ENCODE measurements at regions not wholly inside any gene's neighbourhood (a gene's known extent, or its start where the extent isn't known, plus 50 kb on each side); places are given as distances from the start of the nearest gene placed in this dataset.
"Not testable (repeated sequence)": the region's sequence is repeated elsewhere in the genome, so short reads cannot be mapped to it uniquely, and the experiment has no call there.

DNA sequence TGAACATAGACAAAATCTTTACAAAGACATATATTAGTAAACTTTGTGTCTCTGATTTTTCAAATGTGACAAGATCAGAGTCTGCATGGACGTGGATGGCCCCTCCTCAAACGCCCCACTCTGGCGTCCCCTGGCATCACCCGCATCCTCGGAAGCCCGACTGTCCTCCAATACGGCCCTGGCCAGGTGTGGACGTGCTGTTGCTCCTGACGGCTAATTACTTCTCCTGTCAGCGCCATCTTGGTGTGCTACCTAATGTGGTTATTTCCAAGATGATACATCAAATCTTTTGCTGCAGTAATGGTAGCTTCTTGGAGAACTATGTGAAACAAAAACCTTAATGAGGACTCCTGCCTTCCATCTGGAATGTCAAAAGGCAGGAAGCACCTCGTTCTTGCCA is 747.4 kb upstream of the SALL3 start:
- intact Hi-C loops (cut with DNase I) = no loop called here
- DNase-seq (no peak), ATAC-seq (no peak)

GRCh38 chr18:78237864-78238263 is 741.8 kb upstream of the SALL3 start:
- intact Hi-C loops (cut with DNase I) = no loop called here
- ATAC-seq = no peak

DNA sequence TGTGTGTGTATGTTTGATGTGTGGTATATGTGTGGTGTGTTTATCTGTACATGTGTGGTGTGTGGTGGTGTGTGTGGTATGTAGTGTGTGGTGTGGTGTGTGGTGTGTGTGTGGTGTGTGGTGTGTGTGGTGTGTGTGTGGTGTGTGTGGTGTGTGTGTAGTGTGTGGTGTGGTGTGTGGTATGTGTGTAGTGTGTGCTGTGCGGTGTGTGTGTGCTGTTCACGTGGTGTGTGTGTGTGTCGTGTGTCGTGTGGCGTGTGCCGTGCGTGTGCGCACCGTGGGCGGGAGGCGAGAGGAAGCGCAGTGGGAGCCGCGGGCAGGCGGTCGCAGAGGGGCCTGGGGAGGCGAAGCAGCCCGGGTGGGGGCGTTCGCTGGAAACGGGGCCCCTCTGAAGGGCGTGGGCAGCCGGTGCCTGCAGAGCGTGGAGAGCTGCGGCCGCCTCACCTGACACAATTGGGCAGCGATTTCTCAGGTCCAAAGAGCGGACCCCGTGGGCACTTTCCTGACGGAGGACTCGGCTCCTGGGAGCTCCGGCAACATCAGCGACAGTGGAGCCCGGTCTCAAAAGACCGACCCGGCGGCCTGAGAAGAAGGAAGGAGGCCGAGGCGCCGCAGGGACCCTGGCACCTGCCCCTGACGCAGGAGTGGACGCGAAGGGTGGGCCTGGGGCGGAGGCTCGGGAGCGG is 741.1 kb upstream of the SALL3 start:
- ATAC-seq = no peak

More at GRCh38 chr18:78237864-78238263, 741.8 kb upstream of the SALL3 start:
- no peak for DNase-seq

DNA sequence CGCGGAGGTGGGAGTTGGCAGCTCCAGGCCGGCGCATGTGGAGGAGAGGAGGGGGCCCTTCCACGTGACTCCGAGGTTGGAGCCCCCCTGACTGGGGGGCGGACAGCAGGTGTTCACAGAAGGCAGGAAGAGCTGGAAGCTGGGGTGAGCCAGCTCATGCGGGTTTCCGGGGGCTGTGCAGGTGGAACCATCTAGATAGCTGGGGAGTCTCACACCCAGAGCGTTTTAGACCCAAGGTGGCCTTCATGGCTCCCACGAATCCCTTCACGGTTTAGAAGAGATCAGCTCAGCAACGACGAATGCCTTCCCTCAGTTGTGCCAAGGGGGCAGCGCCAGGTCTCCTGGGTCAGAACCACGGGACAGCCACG is 740.5 kb upstream of the SALL3 start:
- intact Hi-C loops (cut with DNase I) = no loop called here
- no peak for DNase-seq
- no peak for ATAC-seq

More for the DNA sequence above, 741.1 kb upstream of the SALL3 start:
- DNase-seq = no peak
- intact Hi-C loops (cut with DNase I) = no loop called here

DNA sequence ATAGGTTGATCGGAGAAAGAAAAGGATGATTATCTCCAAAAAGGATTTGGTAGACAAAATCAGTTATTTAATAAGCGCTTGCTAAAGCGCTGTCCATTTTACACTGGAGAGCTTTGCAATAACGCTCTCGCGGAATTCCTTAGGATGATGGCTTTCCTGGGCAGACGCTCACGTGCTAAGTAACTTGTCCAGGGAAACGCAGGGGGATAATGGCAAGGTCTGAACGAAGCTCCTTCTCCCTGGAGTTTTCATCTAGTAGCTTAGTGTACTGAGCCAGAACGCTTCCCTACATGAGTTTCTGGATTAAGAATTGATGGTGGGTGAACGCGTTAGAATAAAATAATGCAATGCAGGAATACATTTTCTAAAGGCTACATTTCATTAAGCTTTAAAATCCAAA is 739.5 kb upstream of the SALL3 start:
- DNase-seq (no peak), ATAC-seq (no peak)
- intact Hi-C loops (cut with DNase I) = no loop called here

DNA sequence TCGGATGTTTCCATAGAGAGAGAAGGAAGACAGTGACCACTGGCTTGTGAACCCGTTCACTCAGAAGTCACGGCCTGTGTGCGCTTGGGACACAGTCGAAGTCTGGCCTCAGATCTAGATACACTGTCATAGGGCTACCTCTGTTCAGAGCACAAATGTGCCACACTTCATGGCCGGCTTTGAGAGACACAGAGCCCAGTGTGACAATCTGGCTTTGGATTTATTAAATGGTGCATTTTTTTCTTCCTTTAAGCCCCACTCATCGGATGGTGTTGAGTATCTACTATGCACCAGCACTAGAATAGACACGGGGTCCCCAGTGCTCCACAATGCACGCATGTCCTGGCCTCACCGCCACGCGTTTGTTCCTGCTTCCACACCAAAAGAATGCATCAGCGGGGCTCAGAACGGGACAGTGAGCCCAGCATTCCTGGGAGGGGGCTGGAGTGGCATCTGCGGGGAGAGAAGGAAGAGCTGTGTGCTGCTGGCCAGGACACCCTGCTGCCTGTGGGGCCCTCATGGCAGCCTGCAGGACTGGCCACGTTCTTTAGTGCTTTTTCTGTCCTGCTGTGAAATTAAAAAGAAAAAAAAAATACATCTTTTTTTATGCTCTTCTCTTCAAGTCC is 738.9 kb upstream of the SALL3 start:
- DNase-seq (no peak), ATAC-seq (no peak)
- intact Hi-C loops (cut with DNase I) = no loop called here

DNA sequence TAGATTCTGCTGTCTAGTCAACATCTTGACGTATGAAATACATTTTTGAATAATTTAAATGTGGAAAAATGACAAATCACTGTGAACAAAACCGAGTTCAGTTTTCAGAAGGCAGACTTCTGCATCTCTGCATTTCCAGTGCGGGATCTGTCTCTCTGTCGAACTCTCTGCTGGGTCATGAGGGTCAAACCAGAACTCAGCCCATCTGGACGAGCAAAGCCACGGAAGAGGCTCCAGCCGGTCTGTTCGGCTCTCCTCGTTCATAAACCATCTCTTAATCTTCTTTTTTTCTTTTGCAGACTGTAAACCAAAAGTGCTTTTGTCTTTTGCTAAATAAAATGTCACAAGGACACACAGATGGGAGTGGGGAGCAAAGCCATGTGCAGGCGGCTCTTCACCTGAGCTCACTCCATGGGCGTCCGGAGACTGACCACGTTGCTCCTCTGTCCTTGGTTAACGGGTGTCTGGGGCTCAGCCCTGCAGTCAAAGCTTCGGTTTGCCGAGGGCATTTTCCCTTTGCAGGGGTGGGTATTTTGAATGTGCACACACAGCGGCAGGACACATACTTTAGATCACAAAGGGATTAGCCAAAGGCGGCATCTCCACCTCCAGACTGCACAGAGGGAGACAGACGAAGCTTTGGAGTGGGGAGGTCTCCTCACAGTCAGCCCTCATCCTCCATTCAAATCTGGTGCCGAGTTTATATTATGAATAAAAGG is 737.9 kb upstream of the SALL3 start:
- intact Hi-C loops (cut with DNase I) = no loop called here
- no peak for DNase-seq
- peak in 1 of 2 donors; percentile 44 for ATAC-seq

- intact Hi-C loops (cut with DNase I) = no loop called here
- ATAC-seq = peak; percentile 54 to 84
- DNase-seq = peak; percentile 52
Observed at GRCh38 chr18:78242254-78242643, 737.4 kb upstream of the SALL3 start.

- peak; percentile 54 to 94 for ATAC-seq
- intact Hi-C loops (cut with DNase I) = no loop called here
- peak; percentile 72 for DNase-seq
Observed at GRCh38 chr18:78242806-78243205, 736.8 kb upstream of the SALL3 start.

DNA sequence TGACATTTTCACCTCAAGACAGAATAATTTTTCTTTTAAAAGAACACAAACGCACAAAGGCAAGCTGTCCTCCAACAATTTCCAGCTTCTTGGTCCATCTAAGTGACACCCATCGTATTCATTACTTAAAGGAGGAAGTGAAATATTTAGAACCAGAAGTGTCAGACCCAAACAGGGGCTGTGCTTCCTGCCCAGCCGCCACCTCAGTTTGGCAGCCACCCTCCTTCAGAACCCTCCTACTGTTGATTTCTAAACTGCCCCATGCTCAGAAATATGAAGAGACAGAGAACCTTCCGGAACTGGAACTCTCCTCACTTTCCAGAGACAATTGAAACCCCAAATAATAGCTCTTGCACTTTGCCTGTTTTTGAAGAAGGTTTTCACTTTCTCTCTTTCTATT is 734.8 kb upstream of the SALL3 start:
- ATAC-seq (no peak), DNase-seq (no peak)
- intact Hi-C loops (cut with DNase I) = no loop called here

DNA sequence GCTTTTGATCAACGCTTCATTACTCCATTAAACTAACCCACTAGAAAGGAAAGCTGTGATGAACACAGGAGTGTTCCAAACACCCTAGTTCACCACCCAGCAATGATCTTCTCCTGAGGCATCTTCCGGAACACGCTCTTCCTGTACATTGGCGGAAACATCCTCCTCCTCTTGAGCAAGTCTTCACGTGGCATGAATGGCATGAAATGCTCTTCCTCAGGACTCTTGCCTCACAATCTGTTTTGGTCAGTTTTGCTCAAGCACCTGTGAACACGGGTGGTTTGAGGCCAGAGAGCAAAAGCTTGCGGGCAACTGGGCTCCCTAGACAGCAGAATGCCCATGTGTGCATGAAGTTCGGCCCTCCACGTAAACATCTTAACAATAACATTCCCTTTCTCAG is 734.2 kb upstream of the SALL3 start:
- ATAC-seq (no peak), DNase-seq (no peak)
- intact Hi-C loops (cut with DNase I) = no loop called here

DNA sequence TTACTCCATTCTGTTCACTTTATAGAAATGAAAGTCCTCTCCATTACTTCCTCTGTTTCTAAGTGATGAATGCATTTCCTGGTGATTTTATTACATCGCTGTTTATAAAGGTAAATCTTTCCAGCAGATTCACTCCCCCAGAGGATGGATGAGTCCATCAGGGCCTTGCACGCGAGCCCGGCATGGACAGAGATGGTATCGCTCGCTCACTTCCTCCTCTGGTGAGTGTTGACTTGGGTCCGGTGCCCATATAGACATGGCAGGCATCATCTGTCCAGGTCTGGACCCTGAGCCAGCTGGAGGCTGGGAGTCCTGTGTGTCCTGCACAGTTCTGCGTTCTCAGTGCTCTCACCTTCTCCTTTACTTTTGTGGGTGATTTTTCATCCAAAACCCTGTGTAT is 733.6 kb upstream of the SALL3 start:
- ATAC-seq = no peak
- intact Hi-C loops (cut with DNase I) = no loop called here
- DNase-seq = no peak

DNA sequence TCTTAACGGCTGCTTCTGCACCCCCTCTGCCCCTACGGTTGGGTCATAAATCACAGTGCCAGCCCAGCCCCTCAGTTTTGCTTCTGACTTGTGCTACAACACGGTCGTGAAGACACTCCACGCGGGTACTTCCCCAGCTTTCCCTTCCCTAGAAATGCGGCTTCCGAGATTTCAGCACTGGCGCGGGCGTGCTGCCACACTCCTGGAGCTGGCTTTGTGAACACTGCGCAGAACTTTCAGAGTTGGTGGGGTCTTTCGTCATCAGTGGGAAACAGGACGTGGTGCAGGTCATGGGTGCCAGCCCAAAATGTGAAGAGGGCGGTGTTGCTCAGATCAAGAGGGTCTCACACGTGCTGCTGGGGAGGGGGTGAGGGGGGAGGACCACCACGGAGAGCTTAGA is 733.0 kb upstream of the SALL3 start:
- DNase-seq (no peak), ATAC-seq (no peak)
- intact Hi-C loops (cut with DNase I) = no loop called here

DNA sequence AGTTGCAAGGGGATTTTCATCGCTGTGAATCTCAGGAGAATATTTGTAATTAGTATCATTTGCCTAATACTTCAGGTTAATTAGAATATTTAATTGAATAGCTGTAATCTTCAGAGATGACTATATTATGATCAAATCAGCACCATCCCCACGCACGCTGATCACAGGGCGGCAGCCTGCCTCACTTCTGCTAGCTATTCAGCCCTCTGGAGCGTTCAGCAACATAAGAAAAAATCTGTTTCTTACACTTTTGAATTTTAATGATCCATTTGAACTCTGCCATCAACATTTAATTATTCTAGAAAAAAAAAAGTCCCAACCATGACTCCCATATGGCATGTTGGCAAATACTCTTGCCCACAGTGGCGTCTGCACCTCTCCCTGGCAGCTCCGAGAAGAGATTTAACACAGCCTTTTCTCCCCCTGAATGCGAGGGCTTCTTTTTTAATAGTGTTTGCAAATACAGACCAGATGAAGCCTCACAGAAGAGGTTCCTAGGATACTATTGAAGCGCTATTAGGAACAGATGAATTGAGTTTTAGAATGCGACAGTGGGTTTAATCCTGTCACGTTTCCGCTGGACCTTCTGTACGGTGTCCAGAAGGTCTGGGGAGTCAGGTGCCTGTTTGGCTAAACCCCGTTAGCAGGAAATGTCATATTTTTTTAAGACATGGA is 731.9 kb upstream of the SALL3 start:
- ATAC-seq (no peak), DNase-seq (no peak)
- intact Hi-C loops (cut with DNase I) = no loop called here

DNA sequence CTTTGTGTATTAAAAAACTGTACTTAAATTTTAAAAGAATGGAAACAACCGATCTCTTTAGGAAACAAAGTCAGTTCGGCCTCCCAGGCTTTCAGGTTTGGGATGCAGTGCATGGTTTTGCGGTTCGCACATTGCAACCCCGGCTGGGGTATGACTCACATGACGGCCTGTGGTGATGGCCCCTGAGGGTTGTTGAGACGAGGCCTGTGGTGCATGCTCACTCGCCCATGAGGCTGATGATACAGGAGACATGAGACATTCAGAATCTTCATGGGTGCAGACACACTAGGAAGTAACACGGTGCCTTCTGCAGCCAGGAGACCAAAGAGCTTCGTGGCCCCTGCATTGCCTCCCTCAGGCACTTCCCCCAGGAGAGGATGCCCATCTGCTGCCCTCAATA is 724.6 kb upstream of the SALL3 start:
- ATAC-seq (no peak), DNase-seq (no peak)
- intact Hi-C loops (cut with DNase I) = no loop called here

- no peak for ATAC-seq
- DNase-seq = no peak
- intact Hi-C loops (cut with DNase I) = no loop called here
Observed at GRCh38 chr18:78268226-78268988, 711.2 kb upstream of the SALL3 start.

DNA sequence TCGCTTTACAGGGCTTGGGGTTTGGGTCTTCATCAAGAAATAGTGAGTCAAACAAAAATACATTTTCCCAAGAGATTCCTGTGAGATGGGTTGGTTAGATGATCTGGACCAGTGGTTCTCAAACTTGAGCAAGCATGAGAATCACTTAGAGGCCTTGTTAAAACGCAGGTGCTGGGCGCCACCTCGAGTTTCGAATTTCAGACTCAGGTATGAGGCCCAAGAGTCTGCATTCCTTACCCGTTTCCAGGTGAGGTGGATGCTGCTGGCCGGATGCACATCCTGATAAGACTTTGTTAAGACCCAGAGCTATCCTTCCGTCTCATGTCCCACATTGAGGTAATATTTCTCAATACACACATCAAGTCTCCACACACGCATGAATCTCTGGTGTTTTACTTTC is 707.8 kb upstream of the SALL3 start:
- ATAC-seq (no peak), DNase-seq (no peak)
- intact Hi-C loops (cut with DNase I) = no loop called here

DNA sequence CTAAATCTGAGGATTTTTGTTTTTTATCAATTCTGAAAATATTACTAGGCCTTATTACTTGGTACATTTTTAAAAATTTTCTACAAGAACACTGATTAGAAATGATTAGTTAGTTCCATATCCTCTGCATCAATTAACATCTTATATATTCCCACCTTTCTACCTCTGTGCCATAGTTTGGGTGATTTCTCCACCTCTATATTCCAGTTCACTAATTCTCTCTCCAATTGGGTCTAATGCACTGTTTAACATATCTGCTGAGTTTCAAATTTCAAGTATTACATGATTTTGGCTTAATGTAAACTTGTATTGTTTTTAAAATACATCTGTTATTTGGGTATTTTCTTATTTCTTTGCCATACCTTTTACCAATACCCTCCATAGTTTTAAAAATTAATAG is 705.7 kb upstream of the SALL3 start:
- ATAC-seq = no peak
- no peak for DNase-seq
- intact Hi-C loops (cut with DNase I) = no loop called here

DNA sequence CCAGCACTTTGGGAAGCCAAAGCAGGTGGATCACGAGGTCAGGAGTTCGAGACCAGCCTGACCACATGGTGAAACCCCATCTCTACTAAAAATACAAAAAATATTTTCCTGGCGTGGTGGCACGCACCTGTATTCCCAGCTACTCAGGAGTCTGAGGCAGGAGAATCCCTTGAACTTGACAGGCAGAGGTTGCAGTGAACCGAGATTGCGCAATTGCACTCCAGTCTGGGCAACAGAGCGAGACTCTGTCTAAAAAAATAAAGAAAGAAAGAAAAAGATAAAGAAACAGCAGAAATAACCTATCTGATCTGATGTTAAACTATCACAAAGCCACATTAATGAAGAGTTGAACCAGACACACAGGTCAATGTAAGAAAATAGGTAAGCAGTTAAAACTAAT is 696.2 kb upstream of the SALL3 start:
- intact Hi-C loops (cut with DNase I); DNase-seq; ATAC-seq: not testable (repeated sequence)
